Midbrain (tissue), 1 donor: ENCODE measurements at regions not wholly inside any gene's neighbourhood (a gene's known extent, or its start where the extent isn't known, plus 50 kb on each side); places are given as distances from the start of the nearest gene placed in this dataset.
"Not testable (repeated sequence)": the region's sequence is repeated elsewhere in the genome, so short reads cannot be mapped to it uniquely, and the experiment has no call there.

Source experiments
- DNase-seq: peaks from one replicate; lab custom pipeline; 2025; lab: John Stamatoyannopoulos, UW

DNA sequence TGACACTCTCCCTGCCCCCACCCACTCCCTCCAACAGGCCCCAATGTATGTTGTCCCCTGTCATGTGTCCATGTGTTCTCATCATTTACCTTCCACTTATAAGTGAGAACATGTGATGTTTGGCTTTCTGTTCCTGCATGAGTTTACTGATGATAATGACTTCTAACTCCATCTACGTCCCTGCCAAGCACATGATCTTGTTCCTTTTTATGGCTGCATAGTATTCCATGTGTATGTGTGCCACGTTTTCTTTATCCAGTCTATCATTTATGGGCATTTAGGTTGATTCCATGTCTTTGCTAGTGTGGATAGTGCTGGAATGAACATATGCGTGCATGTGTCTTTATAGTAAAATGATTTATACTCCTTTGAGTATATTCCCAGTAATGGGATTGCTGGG is 100.0 kb upstream of the LHX5 start:
- no peak for DNase-seq

DNA sequence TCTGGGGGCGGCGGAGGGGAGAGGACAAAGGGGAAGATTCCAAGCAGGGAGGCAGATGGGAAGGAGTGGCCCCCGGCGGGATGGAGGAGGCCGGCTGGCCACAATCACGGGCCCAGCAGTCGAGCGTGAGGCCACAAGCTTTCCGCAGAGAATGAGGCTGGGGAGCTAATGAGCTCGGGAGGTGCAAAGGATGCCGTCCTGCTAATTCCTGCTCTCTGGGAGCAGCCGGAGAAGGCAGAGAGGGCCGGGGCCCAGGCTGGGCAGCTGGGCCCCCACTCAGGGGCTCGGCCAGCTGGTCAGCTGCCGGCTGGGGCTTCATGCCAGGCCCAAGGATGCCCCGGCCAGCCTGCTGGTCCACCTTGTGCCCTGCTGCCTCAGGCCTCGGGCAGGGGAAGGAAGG is 98.1 kb upstream of the LHX5 start:
- DNase-seq, result no peak

- no peak for DNase-seq
Measured at GRCh38 chr12:113568021-113568420, 96.3 kb upstream of the LHX5 start.

- DNase-seq, result no peak
Measured at GRCh38 chr12:113565368-113565767, 93.7 kb upstream of the LHX5 start.

- no peak for DNase-seq
Measured at GRCh38 chr12:113561068-113561780, 89.6 kb upstream of the LHX5 start.

DNA sequence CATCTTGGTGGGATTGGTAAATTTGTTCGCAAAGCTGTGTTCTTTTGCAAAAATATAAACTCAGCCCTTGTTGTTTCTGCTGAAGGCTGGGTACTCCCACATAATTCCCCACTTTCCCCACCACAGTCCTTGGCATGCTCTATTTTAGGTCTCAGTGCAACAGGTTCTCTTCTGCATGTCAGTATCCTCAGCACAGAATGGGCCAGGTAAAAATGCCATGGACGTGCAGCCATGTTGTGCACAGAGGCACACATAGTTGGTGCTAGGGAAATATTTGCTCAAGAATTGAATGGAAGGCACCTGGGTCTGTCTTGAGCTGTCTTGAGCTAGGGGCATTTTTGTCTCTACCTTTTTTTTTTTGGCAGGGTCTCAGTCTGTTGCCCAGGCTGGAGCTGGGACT is 87.8 kb upstream of the LHX5 start:
- no peak for DNase-seq

GRCh38 chr12:113555226-113555625 is 83.6 kb upstream of the LHX5 start:
- DNase-seq, result no peak

GRCh38 chr12:113552760-113553159 is 81.1 kb upstream of the LHX5 start:
- no peak for DNase-seq

GRCh38 chr12:113551563-113551962 is 79.9 kb upstream of the LHX5 start:
- no peak for DNase-seq

GRCh38 chr12:113548467-113548866 is 76.8 kb upstream of the LHX5 start:
- no peak for DNase-seq

DNA sequence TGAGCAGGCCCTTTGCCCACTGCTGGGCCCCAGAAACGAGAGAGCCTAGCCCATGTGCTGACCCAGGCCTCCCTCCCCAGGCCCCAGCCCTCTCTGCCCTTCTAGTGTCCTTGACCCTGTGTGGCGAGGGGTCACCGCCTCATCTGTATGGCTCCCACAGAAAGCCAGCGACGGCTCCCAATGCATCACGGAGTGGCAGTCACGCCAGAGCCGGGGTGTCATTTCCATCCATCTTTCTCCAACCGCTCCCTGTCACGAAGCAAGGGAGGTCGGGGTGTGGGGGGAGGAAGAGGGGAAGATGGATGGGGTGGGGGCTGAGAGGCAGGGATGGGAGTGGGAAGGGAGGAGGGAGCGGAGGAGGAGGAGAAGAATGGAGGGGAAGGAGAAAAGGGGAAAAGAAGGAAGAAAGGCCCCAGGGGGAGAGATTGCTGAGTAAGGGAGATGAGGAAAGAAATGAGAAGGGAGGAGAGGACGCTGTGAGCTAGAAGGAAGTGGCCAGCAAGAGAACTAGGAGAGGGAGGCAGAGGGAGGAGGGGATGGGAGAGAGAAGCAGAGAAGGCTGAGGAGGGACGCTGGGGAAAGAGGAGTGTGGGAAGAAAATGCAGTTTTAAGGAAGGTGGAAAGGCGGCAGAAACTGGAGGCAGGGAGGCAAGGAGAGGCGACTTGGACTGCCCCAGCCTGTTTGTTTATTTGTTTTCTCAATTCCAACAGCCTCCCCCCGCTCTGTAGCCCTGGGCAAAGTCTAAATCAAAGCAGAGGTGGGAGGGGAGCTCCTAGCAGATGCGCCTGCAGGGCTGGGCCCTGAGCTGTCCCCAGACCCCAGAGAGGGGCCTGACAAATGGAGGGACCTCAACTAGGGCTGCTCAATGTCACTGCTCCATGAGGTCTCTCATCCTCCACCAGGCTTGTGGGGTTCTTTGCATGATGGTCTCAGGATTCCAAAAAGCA is 75.5 kb upstream of the LHX5 start:
- DNase-seq, result no peak

GRCh38 chr12:113537751-113538087 is 66.0 kb upstream of the LHX5 start:
- no peak for DNase-seq

GRCh38 chr12:113537046-113537750 is 65.5 kb upstream of the LHX5 start:
- DNase-seq, result no peak

DNA sequence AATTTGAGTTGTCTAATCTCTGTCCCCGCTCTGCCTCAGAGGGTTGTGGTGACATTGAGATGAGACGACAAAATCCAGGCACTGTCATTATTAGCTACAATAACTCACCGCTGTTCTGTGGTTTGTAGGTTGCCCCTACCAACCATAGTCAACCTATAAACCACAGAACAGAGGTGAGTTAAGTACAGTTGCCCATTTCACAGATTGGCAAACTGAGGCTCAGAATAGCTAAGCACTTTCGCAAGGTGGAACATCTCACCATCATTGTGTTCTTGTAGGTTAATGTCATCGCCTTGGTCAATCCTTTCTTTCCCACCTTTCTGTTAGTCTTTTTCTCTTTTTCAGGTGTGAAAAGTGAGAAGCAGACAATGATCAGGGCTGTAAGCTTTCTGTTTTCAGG is 63.4 kb upstream of the LHX5 start:
- no peak for DNase-seq

GRCh38 chr12:113534555-113534954 is 62.9 kb upstream of the LHX5 start:
- no peak for DNase-seq

DNA sequence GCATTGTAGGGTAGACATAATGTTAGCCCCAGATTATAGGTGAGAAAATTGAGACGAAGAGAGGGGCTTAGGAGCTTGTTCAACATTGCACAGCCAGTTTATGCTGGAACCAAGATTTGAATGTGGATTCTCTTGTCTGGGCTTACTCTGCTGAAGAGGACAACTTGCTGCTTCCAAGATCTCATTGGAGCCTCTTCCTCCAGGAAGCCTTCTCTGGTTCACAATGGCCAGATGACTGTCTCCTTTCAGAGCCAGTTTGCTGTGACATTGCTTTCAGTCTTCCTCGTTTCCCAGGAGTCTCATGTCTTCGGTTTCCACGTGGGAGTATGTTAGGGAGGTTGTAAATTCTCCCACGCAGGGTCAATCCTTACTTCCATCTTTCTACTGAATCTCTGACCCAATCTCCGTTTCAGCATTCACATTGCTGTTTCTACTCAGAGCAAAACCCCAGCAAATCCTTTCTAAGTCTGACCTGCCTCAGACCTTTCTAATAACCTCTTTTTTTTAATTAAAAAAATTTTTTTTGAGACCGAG is 62.2 kb upstream of the LHX5 start:
- DNase-seq, result no peak

- no peak for DNase-seq
Measured at GRCh38 chr12:113532292-113532691, 60.6 kb upstream of the LHX5 start.

DNA sequence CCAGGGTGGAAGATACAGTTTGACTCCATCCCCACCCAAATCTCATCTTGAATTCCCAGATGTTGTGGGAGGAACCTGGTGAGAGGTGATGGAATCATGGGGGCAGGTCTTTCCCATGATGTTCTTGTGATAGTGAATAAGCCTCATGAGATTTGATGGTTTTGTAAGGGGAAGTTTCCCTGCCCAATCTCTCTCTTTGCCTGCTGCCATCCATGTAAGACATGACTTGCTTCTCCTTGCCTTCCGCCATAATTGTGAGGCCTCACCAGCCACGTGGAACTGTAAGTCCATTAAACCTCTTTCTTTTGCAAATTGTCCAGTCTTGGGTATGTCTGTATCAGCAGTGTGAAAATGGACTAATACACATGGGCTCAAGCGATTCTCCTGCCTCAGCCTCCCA is 59.4 kb upstream of the LHX5 start:
- not testable (repeated sequence) for DNase-seq

- DNase-seq, result no peak
Measured at GRCh38 chr12:113528606-113529293, 57.1 kb upstream of the LHX5 start.

DNA sequence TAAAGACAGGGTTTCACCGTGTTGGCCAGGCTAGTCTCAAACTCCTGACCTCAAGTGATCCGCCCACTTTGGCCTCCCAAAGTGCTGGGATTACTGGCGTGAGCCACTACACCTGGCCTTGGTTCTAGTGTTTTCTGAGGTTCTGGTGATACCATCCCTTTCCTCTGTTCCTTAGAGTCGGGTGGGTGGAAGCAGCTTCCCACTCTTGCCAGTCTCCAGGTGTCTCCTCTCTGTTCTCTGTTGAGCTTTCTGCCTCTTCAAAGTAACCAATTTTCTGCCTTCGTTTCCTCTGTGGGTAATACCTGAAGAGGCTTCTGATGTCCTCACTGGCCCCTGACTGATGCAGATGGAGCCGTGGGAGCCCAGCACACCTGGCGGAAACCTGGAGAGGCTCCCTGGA is 53.4 kb upstream of the LHX5 start:
- no peak for DNase-seq

GRCh38 chr12:113524495-113524894 is 52.8 kb upstream of the LHX5 start:
- DNase-seq, result no peak

- DNase-seq, result no peak
Measured at GRCh38 chr12:113521708-113522107, 50.0 kb upstream of the LHX5 start.
